ENCODE measurements at regions not wholly inside any gene's neighbourhood (a gene's known extent, or its start where the extent isn't known, plus 50 kb on each side); places are given as distances from the start of the nearest gene placed in this dataset.

DNA sequence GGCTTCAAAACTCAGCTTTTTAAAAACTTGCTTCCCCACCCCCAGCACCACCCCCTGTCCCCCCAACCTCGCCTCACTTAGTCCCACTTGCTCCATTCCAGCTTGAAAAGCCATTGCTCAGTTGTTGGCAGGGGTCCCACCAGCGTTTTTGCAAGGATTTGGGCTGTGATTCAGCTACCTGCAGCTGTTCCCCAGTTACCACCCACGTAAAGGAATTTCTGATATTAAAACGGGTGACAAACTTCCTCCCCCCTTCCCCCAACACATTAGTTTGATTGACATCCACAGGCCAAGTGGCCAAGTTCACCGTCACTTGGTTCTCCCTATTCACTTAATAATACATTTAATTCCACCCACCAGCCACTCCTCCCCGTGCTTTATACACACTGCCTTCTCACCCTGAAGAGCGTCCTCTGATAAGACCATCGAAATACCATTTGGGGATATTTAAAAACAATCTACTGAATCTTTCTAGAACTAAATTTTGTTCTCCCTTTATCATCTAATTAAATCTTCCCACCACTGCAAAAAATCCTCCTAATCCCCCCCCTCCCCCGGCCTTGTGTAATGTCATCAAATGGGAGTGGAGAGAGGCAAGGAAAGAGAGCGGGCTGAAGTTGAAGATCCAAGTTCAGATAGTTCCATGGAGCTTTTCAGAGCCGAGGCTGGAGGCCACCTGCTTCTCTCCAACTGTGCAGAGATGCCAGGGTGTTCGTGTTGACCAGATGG lies 55.1 kb downstream of the SOX9 start:
- H3K36me3 ChIP-seq = no peaks in the 10 kb centered on the region
- no peak for DNase-seq
- H3K4me1 ChIP-seq = no peaks in the 10 kb centered on the region
- no peak overlapping the region for H3K27ac ChIP-seq
- H3K27me3 ChIP-seq = no peaks in the 10 kb centered on the region
- no peak for TF ChIP-seq CTCF (IDR thresholded peaks at IDR 0.05)
- intact Hi-C loops (cut with DNase I) = no loop called here
- ATAC-seq = no peak
- H3K4me3 ChIP-seq = no peak overlapping the region
- H3K9me3 ChIP-seq = no peaks in the 10 kb centered on the region

- no peak for DNase-seq
- Histone ChIP-seq H3K27me3 (no peaks in the 10 kb centered on the region), H3K36me3 (no peaks in the 10 kb centered on the region), H3K4me1 (no peaks in the 10 kb centered on the region), H3K4me3 (no peak overlapping the region), H3K27ac (no peak overlapping the region), H3K9me3 (no peaks in the 10 kb centered on the region)
- intact Hi-C loops (cut with DNase I) = no loop called here
- no peak for ATAC-seq
- no peak for TF ChIP-seq CTCF (IDR thresholded peaks at IDR 0.05)
Measured at GRCh38 chr17:72176516-72176851, 55.7 kb downstream of the SOX9 start.

GRCh38 chr17:72176951-72177660 lies 56.3 kb downstream of the SOX9 start:
- H3K9me3 ChIP-seq = no peaks in the 10 kb centered on the region
- H3K27me3 ChIP-seq = no peaks in the 10 kb centered on the region
- H3K27ac ChIP-seq = no peak overlapping the region
- no peak overlapping the region for H3K4me3 ChIP-seq
- intact Hi-C loops (cut with DNase I) = no loop called here
- ATAC-seq = no peak
- no peak for DNase-seq
- no peaks in the 10 kb centered on the region for H3K4me1 ChIP-seq
- TF ChIP-seq CTCF (IDR thresholded peaks at IDR 0.05) = no peak
- no peaks in the 10 kb centered on the region for H3K36me3 ChIP-seq

DNA sequence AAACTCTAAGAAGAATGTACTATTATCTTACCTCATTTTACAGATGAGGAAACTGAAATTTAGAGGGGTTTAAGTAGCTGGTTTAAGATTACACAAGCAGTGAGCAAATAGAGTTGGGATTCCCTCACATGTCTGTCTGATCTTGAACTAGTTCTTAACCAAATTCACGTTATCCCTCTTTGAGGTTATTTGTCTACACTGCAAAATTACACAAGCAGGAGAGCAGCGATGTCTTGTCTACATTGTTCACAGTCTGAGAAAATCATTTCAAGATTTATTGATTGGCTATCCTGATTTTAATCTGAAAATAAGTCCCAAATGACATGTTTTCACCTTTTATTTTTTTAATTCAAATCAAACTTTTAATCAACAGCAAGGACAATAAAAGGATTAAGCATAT lies 56.9 kb downstream of the SOX9 start:
- Histone ChIP-seq H3K27me3 (no peaks in the 10 kb centered on the region), H3K27ac (no peak overlapping the region), H3K4me3 (no peak overlapping the region), H3K36me3 (no peaks in the 10 kb centered on the region), H3K9me3 (no peaks in the 10 kb centered on the region), H3K4me1 (no peaks in the 10 kb centered on the region)
- intact Hi-C loops (cut with DNase I) = no loop called here
- no peak for DNase-seq
- ATAC-seq = no peak
- no peak for TF ChIP-seq CTCF (IDR thresholded peaks at IDR 0.05)

GRCh38 chr17:72182371-72182873 lies 61.6 kb downstream of the SOX9 start:
- ATAC-seq (no peak), DNase-seq (no peak)
- no peaks in the 10 kb centered on the region for H3K36me3 ChIP-seq
- no peaks in the 10 kb centered on the region for H3K4me1 ChIP-seq
- no peaks in the 10 kb centered on the region for H3K9me3 ChIP-seq
- H3K27ac ChIP-seq = no peak overlapping the region
- no peak for TF ChIP-seq CTCF (IDR thresholded peaks at IDR 0.05)
- intact Hi-C loops (cut with DNase I) = no loop called here
- H3K4me3 ChIP-seq = no peak overlapping the region
- no peaks in the 10 kb centered on the region for H3K27me3 ChIP-seq
